SH-SY5Y (cell line): ENCODE measurements at regions not wholly inside any gene's neighbourhood (a gene's known extent, or its start where the extent isn't known, plus 50 kb on each side); places are given as distances from the start of the nearest gene placed in this dataset.

Experiments used
- GATA2 ChIP-seq: IDR thresholded peaks from 2 replicates; pipeline ENCODE4 v1.6.1; 2011; ENCODE audit warnings: mild to moderate bottlenecking, low read depth, low read length
- GATA3 ChIP-seq: IDR thresholded peaks from 2 replicates; pipeline ENCODE4 v1.6.1; 2011; ENCODE audit warnings: low read depth, mild to moderate bottlenecking, low read length, moderate library complexity

DNA sequence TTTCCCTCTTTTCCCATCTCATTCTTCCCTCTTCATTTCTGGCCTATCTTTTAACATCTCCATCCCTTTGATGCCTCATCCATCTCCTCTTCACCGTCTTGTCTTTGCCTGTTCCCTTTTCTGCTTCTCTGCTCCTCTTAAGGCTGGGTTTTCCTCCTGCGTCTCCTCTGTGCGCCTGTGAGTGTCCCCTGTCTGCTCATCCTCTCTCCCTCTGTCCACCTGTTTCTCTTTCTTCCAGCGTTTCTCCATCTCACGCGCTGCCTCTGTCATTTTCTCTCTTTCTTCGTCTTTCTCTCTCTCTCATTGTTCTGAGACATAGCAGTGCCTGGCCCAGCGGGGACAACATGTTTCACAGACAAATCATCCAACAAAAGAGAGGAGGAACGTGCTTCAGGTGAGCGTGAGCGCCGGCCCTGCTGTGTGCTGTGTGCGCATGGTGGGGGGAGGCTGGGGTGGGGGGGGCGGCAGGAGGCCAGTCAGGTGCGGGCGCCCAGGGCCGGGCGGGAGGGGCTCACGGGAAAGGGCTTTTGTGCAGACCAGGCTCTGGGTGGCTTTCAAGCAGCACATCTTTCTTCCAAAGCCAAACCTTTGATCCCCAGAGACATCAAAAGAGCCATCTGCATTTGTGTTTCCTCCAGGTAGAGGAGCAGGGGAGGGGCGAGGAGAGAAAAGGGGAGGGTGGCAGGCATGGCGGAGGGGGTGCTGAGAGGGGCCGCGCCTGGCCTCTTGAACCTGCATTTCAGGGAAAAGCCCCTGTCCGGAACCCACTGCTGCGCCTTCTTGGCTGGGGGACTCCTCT is 121.3 kb downstream of the VEGFA start:
- no peak for TF ChIP-seq GATA2
- TF ChIP-seq GATA3: no peak
